Liver (tissue), 3 donors: ENCODE measurements at regions not wholly inside any gene's neighbourhood (a gene's known extent, or its start where the extent isn't known, plus 50 kb on each side); places are given as distances from the start of the nearest gene placed in this dataset.

ENCODE experiments used
- GABPA ChIP-seq, 2 donors: IDR thresholded peaks in 1 of 2; conservative IDR thresholded peaks in 1 of 2; 2 replicates each; pipeline ENCODE4 v1.6.1; 2016; ENCODE audit warnings: antibody characterized with exemption in 2 of 2, mild to moderate bottlenecking in 1 of 2, moderate library complexity in 1 of 2
- NR2F2 ChIP-seq: IDR thresholded peaks from 2 replicates; pipeline ENCODE4 v1.6.1; 2016; ENCODE audit warnings: antibody characterized with exemption
- SP1 ChIP-seq: IDR thresholded peaks from 2 replicates; pipeline ENCODE4 v1.6.1; 2018; ENCODE audit warnings: antibody characterized with exemption, mild to moderate bottlenecking
- TAF1 ChIP-seq: conservative IDR thresholded peaks from 2 replicates; pipeline ENCODE4 v1.6.1; 2016; ENCODE audit warnings: antibody characterized with exemption, mild to moderate bottlenecking
- YY1 ChIP-seq: IDR thresholded peaks from 2 replicates; pipeline ENCODE4 v1.6.1; 2016; ENCODE audit warnings: antibody characterized with exemption, mild to moderate bottlenecking
- TF ChIP-seq, protein P1 (sequence below): fragments of 150-350 bp; IDR thresholded peaks from 2 replicates; pipeline ENCODE4 v1.5.1; 2017; ENCODE audit warnings: improper control_type of control experiment, low read depth, low read length; ENCODE audit not compliant: missing input control
- TF ChIP-seq, protein P2 (sequence below): IDR thresholded peaks from 2 replicates; pipeline ENCODE4 v1.6.1; 2016; ENCODE audit warnings: antibody characterized with exemption
- TF ChIP-seq, protein P3 (sequence below): IDR thresholded peaks from 2 replicates; pipeline ENCODE4 v1.6.1; 2016; ENCODE audit warnings: antibody characterized with exemption, mild to moderate bottlenecking
- TF ChIP-seq, protein P4 (sequence below): IDR thresholded peaks from 2 replicates; pipeline ENCODE4 v1.6.1; 2016; ENCODE audit warnings: antibody characterized with exemption
- donor health status: healthy.
- donor health status: healthy.

DNA sequence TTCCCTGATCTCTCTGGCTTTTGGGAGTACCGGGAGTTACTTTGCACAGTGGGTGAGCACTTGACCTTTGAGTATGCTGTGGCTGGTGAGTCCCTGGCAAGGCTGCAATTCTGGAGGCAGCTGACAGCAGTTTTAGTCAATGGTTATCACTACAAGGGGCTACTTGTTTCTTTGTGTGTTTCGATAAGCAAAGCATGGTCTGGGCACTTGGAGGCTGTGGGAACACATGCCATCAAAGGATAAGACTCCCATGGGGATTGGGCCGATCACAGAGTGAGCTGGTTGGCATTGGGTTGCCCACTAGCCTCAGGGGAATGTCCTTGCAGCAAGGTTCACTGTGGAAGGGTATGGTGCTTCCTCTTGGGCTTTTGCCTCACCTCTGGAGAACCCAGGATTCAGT is 208.2 kb downstream of the SNX13 start:
- TF ChIP-seq, protein P1, sequence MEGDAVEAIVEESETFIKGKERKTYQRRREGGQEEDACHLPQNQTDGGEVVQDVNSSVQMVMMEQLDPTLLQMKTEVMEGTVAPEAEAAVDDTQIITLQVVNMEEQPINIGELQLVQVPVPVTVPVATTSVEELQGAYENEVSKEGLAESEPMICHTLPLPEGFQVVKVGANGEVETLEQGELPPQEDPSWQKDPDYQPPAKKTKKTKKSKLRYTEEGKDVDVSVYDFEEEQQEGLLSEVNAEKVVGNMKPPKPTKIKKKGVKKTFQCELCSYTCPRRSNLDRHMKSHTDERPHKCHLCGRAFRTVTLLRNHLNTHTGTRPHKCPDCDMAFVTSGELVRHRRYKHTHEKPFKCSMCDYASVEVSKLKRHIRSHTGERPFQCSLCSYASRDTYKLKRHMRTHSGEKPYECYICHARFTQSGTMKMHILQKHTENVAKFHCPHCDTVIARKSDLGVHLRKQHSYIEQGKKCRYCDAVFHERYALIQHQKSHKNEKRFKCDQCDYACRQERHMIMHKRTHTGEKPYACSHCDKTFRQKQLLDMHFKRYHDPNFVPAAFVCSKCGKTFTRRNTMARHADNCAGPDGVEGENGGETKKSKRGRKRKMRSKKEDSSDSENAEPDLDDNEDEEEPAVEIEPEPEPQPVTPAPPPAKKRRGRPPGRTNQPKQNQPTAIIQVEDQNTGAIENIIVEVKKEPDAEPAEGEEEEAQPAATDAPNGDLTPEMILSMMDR: no peak
- TF ChIP-seq, protein P2, sequence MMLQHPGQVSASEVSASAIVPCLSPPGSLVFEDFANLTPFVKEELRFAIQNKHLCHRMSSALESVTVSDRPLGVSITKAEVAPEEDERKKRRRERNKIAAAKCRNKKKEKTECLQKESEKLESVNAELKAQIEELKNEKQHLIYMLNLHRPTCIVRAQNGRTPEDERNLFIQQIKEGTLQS: no peak
- TF ChIP-seq YY1: no peak
- TF ChIP-seq TAF1: no peak
- TF ChIP-seq, protein P3, sequence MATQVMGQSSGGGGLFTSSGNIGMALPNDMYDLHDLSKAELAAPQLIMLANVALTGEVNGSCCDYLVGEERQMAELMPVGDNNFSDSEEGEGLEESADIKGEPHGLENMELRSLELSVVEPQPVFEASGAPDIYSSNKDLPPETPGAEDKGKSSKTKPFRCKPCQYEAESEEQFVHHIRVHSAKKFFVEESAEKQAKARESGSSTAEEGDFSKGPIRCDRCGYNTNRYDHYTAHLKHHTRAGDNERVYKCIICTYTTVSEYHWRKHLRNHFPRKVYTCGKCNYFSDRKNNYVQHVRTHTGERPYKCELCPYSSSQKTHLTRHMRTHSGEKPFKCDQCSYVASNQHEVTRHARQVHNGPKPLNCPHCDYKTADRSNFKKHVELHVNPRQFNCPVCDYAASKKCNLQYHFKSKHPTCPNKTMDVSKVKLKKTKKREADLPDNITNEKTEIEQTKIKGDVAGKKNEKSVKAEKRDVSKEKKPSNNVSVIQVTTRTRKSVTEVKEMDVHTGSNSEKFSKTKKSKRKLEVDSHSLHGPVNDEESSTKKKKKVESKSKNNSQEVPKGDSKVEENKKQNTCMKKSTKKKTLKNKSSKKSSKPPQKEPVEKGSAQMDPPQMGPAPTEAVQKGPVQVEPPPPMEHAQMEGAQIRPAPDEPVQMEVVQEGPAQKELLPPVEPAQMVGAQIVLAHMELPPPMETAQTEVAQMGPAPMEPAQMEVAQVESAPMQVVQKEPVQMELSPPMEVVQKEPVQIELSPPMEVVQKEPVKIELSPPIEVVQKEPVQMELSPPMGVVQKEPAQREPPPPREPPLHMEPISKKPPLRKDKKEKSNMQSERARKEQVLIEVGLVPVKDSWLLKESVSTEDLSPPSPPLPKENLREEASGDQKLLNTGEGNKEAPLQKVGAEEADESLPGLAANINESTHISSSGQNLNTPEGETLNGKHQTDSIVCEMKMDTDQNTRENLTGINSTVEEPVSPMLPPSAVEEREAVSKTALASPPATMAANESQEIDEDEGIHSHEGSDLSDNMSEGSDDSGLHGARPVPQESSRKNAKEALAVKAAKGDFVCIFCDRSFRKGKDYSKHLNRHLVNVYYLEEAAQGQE: no peak
- no peak for TF ChIP-seq SP1
- TF ChIP-seq GABPA (IDR thresholded peaks at IDR 0.05 in 1 of 2, conservative IDR thresholded peaks at IDR 0.05 in 1 of 2): no peak
- no peak for TF ChIP-seq NR2F2
- TF ChIP-seq, protein P4, sequence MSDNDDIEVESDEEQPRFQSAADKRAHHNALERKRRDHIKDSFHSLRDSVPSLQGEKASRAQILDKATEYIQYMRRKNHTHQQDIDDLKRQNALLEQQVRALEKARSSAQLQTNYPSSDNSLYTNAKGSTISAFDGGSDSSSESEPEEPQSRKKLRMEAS: no peak
